ENCODE measurements at regions not wholly inside any gene's neighbourhood (a gene's known extent, or its start where the extent isn't known, plus 50 kb on each side); places are given as distances from the start of the nearest gene placed in this dataset.

- Histone ChIP-seq H3K9me3 (ENCODE audit: low read length) (no peaks in the 10 kb centered on the region), H3K36me3 (ENCODE audit: insufficient read depth, low read length) (no peaks in the 10 kb centered on the region), H3K4me1 (ENCODE audit: insufficient read depth, low read length) (no peaks in the 10 kb centered on the region), H3K27me3 (ENCODE audit: insufficient read depth, low read length, poor library complexity, severe bottlenecking) (no peaks in the 10 kb centered on the region), H3K4me3 (ENCODE audit: low read length) (no peak overlapping the region), H3K27ac (ENCODE audit: low read depth, low read length) (no peak overlapping the region)
- Mint-ChIP-seq H3K36me3 (no peaks in the 10 kb centered on the region), H3K9me3 (peaks cover 0 to 3% (median 0%) of the 10 kb centered on the region in 5 donors), H3K27ac (no peak overlapping the region), H3K4me3 (no peak overlapping the region), H3K4me1 (peaks cover 0 to 5% (median 0%) of the 10 kb centered on the region in 3 donors), H3K27me3 (peaks cover 2 to 14% of the 10 kb centered on the region in 2 donors)
- ChIA-PET POLR2A (no interaction called here), CTCF (no interaction called here)
- no peak for DNase-seq
These were observed 287.8 kb downstream of the DUSP10 start for GRCh38 chr1:221454096-221454495.

GRCh38 chr1:221456918-221457317 lies 285.0 kb downstream of the DUSP10 start:
- H3K4me1 ChIP-seq (ENCODE audit: insufficient read depth, low read length), result no peaks in the 10 kb centered on the region
- no peaks in the 10 kb centered on the region for H3K4me1 Mint-ChIP-seq
- H3K27me3 Mint-ChIP-seq, result peaks cover 4 to 24% of the 10 kb centered on the region in 2 donors
- peaks cover 0 to 3% (median 0%) of the 10 kb centered on the region in 5 donors for H3K9me3 Mint-ChIP-seq
- no peak overlapping the region for H3K4me3 ChIP-seq (ENCODE audit: low read length)
- H3K9me3 ChIP-seq (ENCODE audit: low read length), result no peaks in the 10 kb centered on the region
- no peak overlapping the region for H3K27ac ChIP-seq (ENCODE audit: low read depth, low read length)
- no peaks in the 10 kb centered on the region for H3K27me3 ChIP-seq (ENCODE audit: insufficient read depth, low read length, poor library complexity, severe bottlenecking)
- H3K27ac Mint-ChIP-seq, result no peak overlapping the region
- no peaks in the 10 kb centered on the region for H3K36me3 Mint-ChIP-seq
- POLR2A ChIA-PET, result no interaction called here
- CTCF ChIA-PET, result no interaction called here
- no peak overlapping the region for H3K4me3 Mint-ChIP-seq
- no peaks in the 10 kb centered on the region for H3K36me3 ChIP-seq (ENCODE audit: insufficient read depth, low read length)
- DNase-seq, result no peak

GRCh38 chr1:221457685-221458446 lies 284.0 kb downstream of the DUSP10 start:
- Mint-ChIP-seq H3K27me3 (peaks cover 4 to 17% of the 10 kb centered on the region in 2 donors), H3K36me3 (no peaks in the 10 kb centered on the region), H3K27ac (no peak overlapping the region), H3K4me1 (no peaks in the 10 kb centered on the region), H3K9me3 (no peaks in the 10 kb centered on the region), H3K4me3 (no peak overlapping the region)
- Histone ChIP-seq H3K36me3 (ENCODE audit: insufficient read depth, low read length) (no peaks in the 10 kb centered on the region), H3K27me3 (ENCODE audit: insufficient read depth, low read length, poor library complexity, severe bottlenecking) (no peaks in the 10 kb centered on the region), H3K4me1 (ENCODE audit: insufficient read depth, low read length) (no peaks in the 10 kb centered on the region), H3K4me3 (ENCODE audit: low read length) (no peak overlapping the region), H3K27ac (ENCODE audit: low read depth, low read length) (no peak overlapping the region), H3K9me3 (ENCODE audit: low read length) (no peaks in the 10 kb centered on the region)
- no peak for DNase-seq
- POLR2A ChIA-PET, result no interaction called here
- CTCF ChIA-PET, result no interaction called here

DNA sequence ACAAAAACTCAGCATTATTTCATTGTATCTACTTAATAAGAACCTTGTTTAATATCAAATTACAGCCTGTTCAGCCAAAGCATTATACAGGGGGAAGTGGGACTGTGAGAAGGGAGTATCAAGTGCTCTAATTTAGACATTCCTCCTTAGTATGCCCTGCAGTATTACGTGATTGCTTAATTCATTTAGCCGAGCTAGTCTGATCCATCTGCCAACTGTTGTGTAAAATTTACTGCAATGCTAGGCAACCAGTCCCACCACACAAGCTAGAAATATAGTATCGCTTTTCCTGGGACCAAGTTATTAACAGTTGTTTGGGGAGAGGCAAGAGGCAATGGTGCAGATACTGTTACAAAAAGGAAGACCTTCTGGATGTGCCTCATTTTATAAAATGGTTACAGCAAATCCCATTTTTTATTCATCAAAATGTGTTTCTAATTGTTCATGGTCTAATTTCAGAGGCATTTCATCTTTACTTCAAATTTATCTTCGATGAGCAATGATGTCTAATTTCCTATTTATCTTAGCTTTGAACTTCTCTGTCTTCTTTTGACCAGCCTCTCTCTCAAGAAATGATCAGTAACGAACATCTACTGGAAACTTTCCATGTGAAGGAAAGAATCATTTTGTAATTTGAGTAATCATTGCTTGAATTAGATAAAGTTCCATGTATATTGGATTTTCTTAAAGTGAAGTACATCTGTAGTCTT lies 283.3 kb downstream of the DUSP10 start:
- Mint-ChIP-seq H3K4me3 (no peak overlapping the region), H3K9me3 (no peaks in the 10 kb centered on the region), H3K36me3 (no peaks in the 10 kb centered on the region), H3K4me1 (no peaks in the 10 kb centered on the region), H3K27ac (no peak overlapping the region), H3K27me3 (peaks cover 4 to 14% of the 10 kb centered on the region in 2 donors)
- DNase-seq, result no peak
- ChIA-PET POLR2A (no interaction called here), CTCF (no interaction called here)
- H3K9me3 ChIP-seq (ENCODE audit: low read length), result no peaks in the 10 kb centered on the region
- no peaks in the 10 kb centered on the region for H3K27me3 ChIP-seq (ENCODE audit: insufficient read depth, low read length, poor library complexity, severe bottlenecking)
- H3K36me3 ChIP-seq (ENCODE audit: insufficient read depth, low read length), result no peaks in the 10 kb centered on the region
- H3K4me1 ChIP-seq (ENCODE audit: insufficient read depth, low read length), result no peaks in the 10 kb centered on the region
- no peak overlapping the region for H3K27ac ChIP-seq (ENCODE audit: low read depth, low read length)
- no peak overlapping the region for H3K4me3 ChIP-seq (ENCODE audit: low read length)

- ChIA-PET CTCF (interaction anchor here (1.3 kb wide), 2 partner anchors 18 to 24 kb away, joined by 3 read pairs; no protein-coding TSS in a partner anchor), POLR2A (no interaction called here)
- Mint-ChIP-seq H3K4me1 (no peaks in the 10 kb centered on the region), H3K27ac (no peak overlapping the region), H3K9me3 (no peaks in the 10 kb centered on the region), H3K4me3 (no peak overlapping the region), H3K36me3 (no peaks in the 10 kb centered on the region), H3K27me3 (peaks cover 4 to 14% of the 10 kb centered on the region in 2 donors)
- Histone ChIP-seq H3K27ac (ENCODE audit: low read depth, low read length) (no peak overlapping the region), H3K4me3 (ENCODE audit: low read length) (no peak overlapping the region), H3K4me1 (ENCODE audit: insufficient read depth, low read length) (no peaks in the 10 kb centered on the region), H3K27me3 (ENCODE audit: insufficient read depth, low read length, poor library complexity, severe bottlenecking) (no peaks in the 10 kb centered on the region), H3K9me3 (ENCODE audit: low read length) (no peaks in the 10 kb centered on the region), H3K36me3 (ENCODE audit: insufficient read depth, low read length) (no peaks in the 10 kb centered on the region)
- no peak for DNase-seq
These were observed 282.3 kb downstream of the DUSP10 start for GRCh38 chr1:221459558-221459957.

DNA sequence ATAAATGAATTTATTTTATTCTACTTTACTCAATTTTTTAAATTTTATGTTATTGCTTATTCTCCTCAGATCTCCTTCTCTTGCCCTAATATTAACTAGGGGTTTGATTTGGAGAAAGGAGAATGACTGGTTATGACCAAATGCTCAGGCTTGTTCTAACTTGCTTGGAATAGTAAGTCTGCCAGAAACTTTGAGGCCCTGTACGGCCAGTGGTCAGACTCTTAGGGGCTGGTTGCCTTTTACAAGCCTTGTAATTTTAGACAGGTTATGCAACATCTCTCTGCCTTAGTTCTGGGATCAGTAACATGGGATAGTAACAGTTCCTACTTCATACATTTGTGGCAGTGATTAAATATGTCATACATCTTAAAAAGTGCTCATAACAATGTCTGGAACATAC lies 279.5 kb downstream of the DUSP10 start:
- no peak for DNase-seq
- Histone ChIP-seq H3K27me3 (ENCODE audit: insufficient read depth, low read length, poor library complexity, severe bottlenecking) (peaks cover 4% of the 10 kb centered on the region), H3K36me3 (ENCODE audit: insufficient read depth, low read length) (no peaks in the 10 kb centered on the region), H3K27ac (ENCODE audit: low read depth, low read length) (no peak overlapping the region), H3K4me3 (ENCODE audit: low read length) (no peak overlapping the region), H3K9me3 (ENCODE audit: low read length) (no peaks in the 10 kb centered on the region), H3K4me1 (ENCODE audit: insufficient read depth, low read length) (no peaks in the 10 kb centered on the region)
- ChIA-PET POLR2A (no interaction called here), CTCF (interaction anchor here (1.0 kb wide), 1 partner anchor 547 kb away, joined by 3 read pairs; no protein-coding TSS in a partner anchor)
- peaks cover 0 to 2% (median 0%) of the 10 kb centered on the region in 5 donors for H3K9me3 Mint-ChIP-seq
- H3K36me3 Mint-ChIP-seq, result no peaks in the 10 kb centered on the region
- no peak overlapping the region for H3K4me3 Mint-ChIP-seq
- peaks cover 4 to 17% of the 10 kb centered on the region in 2 donors for H3K27me3 Mint-ChIP-seq
- H3K4me1 Mint-ChIP-seq, result no peaks in the 10 kb centered on the region
- H3K27ac Mint-ChIP-seq, result no peak overlapping the region

DNA sequence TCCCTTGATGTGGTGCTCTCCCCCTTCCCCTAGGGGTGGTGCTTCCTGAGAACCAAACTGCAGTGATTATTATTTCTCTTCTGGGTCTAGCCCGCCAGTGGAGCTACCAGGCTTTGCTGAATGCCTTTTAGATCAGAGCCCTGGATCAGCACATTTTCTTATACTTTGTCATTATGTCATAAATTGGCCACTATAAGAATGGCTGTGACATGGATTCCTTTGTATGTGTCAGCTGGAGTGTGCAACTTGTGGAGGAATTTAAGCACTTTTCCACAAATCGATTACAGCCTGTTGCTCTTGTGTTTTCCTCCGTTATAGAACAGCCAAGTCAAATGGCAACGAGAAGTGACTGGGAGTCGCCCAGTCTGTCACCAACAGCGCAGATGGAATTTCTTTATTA lies 273.3 kb downstream of the DUSP10 start:
- Histone ChIP-seq H3K4me3 (ENCODE audit: low read length) (no peak overlapping the region), H3K4me1 (ENCODE audit: insufficient read depth, low read length) (no peaks in the 10 kb centered on the region), H3K27ac (ENCODE audit: low read depth, low read length) (no peak overlapping the region), H3K9me3 (ENCODE audit: low read length) (no peaks in the 10 kb centered on the region), H3K36me3 (ENCODE audit: insufficient read depth, low read length) (no peaks in the 10 kb centered on the region), H3K27me3 (ENCODE audit: insufficient read depth, low read length, poor library complexity, severe bottlenecking) (peaks cover 4% of the 10 kb centered on the region)
- Mint-ChIP-seq H3K27me3 (peaks cover 15 to 57% of the 10 kb centered on the region in 2 donors), H3K36me3 (no peaks in the 10 kb centered on the region), H3K27ac (no peak overlapping the region), H3K4me1 (no peaks in the 10 kb centered on the region), H3K9me3 (peaks cover 0 to 11% (median 10%) of the 10 kb centered on the region in 5 donors), H3K4me3 (no peak overlapping the region)
- CTCF ChIA-PET, result interaction anchor here (1.4 kb wide), 1 partner anchor 14 kb away, joined by 4 read pairs; no protein-coding TSS in a partner anchor
- DNase-seq, result no peak
- POLR2A ChIA-PET, result no interaction called here

- H3K36me3 ChIP-seq (ENCODE audit: insufficient read depth, low read length), result no peaks in the 10 kb centered on the region
- no peaks in the 10 kb centered on the region for H3K4me1 ChIP-seq (ENCODE audit: insufficient read depth, low read length)
- ChIA-PET CTCF (no interaction called here), POLR2A (no interaction called here)
- peaks cover 0 to 11% (median 10%) of the 10 kb centered on the region in 5 donors for H3K9me3 Mint-ChIP-seq
- H3K36me3 Mint-ChIP-seq, result no peaks in the 10 kb centered on the region
- H3K27me3 ChIP-seq (ENCODE audit: insufficient read depth, low read length, poor library complexity, severe bottlenecking), result peaks cover 4% of the 10 kb centered on the region
- peaks cover 17 to 62% of the 10 kb centered on the region in 2 donors for H3K27me3 Mint-ChIP-seq
- no peak for DNase-seq
- H3K9me3 ChIP-seq (ENCODE audit: low read length), result no peaks in the 10 kb centered on the region
- no peaks in the 10 kb centered on the region for H3K4me1 Mint-ChIP-seq
- no peak overlapping the region for H3K27ac Mint-ChIP-seq
- no peak overlapping the region for H3K4me3 Mint-ChIP-seq
- H3K27ac ChIP-seq (ENCODE audit: low read depth, low read length), result no peak overlapping the region
- H3K4me3 ChIP-seq (ENCODE audit: low read length), result no peak overlapping the region
These were observed 272.4 kb downstream of the DUSP10 start for GRCh38 chr1:221469476-221469875.

All from CD8-positive, alpha-beta memory T cell (primary cell).